Lower leg skin (tissue), 3 donors: ENCODE measurements at regions not wholly inside any gene's neighbourhood (a gene's known extent, or its start where the extent isn't known, plus 50 kb on each side); places are given as distances from the start of the nearest gene placed in this dataset.

ENCODE experiments used
- POLR2A ChIP-seq, 2 donors: fragments of 450-650 bp; IDR thresholded peaks; one replicate each; pipeline ENCODE4 v1.6.1; 2016 to 2017; ENCODE audit warnings: antibody characterized with exemption in 2 of 2, mild to moderate bottlenecking in 1 of 2, moderate library complexity in 1 of 2
- TF ChIP-seq, protein P1 (sequence below), 3 donors: fragments of 450-650 bp; IDR thresholded peaks; one replicate each; pipeline ENCODE4 v1.5.1; 2016; ENCODE audit warnings: antibody characterized with exemption in 3 of 3, mild to moderate bottlenecking in 3 of 3, moderate library complexity in 2 of 3

DNA sequence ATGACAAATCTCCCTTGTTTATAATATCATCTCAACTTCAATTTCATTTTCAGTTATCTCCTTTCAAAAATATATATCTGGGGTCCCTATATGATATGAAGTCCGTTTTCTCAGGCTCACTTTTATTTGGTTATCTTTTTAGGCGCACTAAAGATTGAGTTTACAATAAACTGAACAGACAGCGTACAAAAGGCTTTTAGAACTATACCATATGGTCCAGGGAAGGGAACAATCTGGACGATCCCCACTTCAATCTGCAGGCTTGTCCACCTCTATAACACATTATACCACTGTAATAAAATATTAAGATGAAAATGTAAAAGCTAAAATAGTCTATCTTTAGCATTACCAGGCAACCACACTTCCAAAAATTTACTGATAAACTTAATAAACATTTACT, 289.9 kb downstream of the ZEB2 start:
- TF ChIP-seq, protein P1, sequence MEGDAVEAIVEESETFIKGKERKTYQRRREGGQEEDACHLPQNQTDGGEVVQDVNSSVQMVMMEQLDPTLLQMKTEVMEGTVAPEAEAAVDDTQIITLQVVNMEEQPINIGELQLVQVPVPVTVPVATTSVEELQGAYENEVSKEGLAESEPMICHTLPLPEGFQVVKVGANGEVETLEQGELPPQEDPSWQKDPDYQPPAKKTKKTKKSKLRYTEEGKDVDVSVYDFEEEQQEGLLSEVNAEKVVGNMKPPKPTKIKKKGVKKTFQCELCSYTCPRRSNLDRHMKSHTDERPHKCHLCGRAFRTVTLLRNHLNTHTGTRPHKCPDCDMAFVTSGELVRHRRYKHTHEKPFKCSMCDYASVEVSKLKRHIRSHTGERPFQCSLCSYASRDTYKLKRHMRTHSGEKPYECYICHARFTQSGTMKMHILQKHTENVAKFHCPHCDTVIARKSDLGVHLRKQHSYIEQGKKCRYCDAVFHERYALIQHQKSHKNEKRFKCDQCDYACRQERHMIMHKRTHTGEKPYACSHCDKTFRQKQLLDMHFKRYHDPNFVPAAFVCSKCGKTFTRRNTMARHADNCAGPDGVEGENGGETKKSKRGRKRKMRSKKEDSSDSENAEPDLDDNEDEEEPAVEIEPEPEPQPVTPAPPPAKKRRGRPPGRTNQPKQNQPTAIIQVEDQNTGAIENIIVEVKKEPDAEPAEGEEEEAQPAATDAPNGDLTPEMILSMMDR (IDR thresholded peaks at IDR 0.05), result no peak
- no peak for TF ChIP-seq POLR2A (IDR thresholded peaks at IDR 0.05)
